ENCODE measurements at regions not wholly inside any gene's neighbourhood (a gene's known extent, or its start where the extent isn't known, plus 50 kb on each side); places are given as distances from the start of the nearest gene placed in this dataset.

DNA sequence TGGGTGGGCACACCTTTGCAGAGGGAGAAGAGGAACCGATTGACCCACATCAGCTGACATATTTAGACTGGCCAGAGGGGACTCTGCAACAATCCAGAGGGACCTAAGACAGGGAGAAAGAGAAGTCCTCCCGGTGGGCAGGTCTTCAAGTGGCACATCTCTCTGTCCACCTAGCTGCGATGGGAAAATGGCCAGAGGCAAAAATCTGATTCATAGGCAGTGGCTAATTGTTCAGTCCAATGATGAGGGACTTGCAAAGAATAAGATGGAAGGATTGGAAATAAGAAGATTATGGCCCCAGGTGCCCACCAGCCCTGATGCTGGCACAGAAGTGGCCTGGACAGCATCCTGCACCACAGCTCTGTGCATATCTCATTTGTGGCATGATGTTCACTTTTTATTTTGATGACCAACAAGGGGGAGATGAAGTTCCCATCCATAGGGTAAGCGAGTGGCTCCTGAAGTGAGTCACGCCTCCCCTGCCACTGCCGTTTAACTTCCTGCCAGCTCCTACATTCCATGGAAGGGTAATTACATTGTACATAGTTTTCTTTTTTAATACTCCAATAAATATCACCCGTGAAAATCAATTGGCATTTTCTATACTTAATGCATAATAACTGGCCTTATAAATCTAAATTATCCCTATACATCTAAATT lies 659.6 kb downstream of the MATN1 start:
- DNase-seq: no peak

GRCh38 chr1:30061292-30062220 lies 661.8 kb downstream of the MATN1 start:
- DNase-seq: peak; percentile 11

DNA sequence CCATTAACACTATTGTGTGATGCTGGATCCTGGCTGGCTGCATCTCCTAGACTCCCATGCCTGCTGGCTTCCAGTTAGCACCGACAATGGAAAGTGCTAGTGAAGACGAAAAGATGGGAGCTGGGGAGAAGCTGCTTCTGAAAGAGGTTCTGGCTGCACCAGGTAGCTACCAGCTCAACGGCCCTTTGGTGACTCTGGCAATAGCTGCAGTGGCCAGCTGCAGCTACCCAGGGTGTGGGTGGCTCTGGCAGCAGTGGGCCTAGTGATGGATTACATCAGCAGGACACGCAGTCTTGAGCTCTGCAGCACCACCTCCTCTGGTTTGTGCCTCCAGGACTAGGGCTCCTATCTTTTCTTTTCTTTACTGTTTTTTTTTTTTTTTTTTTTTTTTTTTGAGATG lies 662.6 kb downstream of the MATN1 start:
- no peak for DNase-seq

- DNase-seq: no peak
Measured at GRCh38 chr1:30058970-30059369, 664.4 kb downstream of the MATN1 start.

DNA sequence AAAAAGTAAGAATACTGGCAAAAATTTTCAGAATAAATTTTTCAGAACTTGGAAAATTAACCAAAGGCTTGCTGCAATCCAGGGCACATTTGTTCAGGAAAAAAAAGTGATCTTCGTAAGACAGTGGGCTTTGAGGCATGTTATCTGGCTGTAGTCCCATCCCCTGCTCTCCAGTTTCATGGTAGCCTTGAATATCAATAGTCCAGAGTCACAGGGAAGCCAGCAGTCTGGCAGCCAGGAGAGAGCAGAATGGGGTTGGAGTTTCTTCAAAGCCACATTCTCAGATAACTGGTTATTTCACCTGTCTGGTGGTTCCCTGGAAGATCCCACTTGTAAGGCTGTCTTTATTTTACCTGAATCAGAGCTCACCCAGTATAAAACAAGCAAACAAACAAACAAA lies 669.3 kb downstream of the MATN1 start:
- no peak for DNase-seq

- DNase-seq: peak; percentile 5
Measured at GRCh38 chr1:30052178-30052577, 671.2 kb downstream of the MATN1 start.

- DNase-seq: no peak
Measured at GRCh38 chr1:30051777-30052176, 671.6 kb downstream of the MATN1 start.

GRCh38 chr1:30049748-30050296 lies 673.6 kb downstream of the MATN1 start:
- DNase-seq: no peak

DNA sequence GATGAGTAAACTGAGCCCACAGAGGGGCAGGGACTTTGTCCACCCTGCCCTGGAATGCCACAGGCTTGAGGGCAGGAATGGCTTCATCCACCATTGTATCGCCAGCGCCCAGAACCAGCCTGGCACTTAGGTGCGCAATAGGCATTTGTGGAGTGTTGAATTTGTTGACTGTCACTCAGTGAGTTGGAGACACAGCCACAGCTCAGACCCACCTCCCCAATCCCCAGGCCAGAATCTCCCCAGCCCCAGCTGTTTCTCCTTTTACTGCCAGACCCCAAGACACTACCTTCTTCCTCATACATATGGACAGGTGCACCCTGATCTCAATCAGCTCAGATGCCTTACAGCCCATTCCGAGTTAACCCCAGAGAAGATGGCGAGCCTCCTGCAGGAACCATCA lies 674.5 kb downstream of the MATN1 start:
- no peak for DNase-seq

DNA sequence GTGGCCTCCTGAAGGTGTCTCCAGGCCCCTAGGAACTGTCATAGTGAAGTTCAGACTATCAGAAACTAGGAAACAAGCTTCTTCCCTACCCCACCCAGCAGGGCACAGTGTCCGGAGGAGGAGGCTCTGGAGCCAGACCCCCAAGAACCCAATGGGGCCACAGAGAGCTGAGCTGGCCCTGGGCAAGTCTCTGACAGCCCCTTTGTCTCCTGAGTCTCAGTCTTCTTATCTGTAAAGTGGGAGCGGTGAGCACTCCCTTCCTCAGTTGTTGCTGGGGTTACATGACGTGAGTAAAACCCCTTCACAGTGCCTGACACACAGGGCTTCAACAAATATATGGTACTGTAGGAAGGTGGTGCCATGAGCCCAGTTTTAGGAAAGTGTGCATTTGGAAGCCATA lies 675.8 kb downstream of the MATN1 start:
- no peak for DNase-seq

DNA sequence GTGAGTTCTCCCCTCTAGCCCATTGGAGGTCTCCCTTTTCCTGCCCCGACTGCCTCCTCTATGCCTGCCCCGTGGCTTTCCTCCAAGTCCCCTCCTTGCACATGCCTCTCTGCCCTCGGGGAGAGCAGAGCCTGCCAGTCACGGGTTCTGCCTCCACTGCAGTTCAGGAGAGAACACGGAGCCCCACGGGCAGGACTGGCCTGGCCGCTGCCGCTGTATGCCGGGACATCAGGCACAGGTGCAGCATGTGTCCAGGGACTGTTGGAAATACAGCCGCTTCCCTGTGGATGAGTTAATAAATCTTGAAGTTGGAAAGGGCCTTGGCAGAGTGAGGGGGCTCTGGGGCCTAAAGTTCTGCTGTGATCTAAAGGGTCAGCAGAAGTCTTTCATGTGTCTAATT lies 676.6 kb downstream of the MATN1 start:
- DNase-seq: no peak

GRCh38 chr1:30045304-30046090 lies 677.9 kb downstream of the MATN1 start:
- DNase-seq: no peak

DNA sequence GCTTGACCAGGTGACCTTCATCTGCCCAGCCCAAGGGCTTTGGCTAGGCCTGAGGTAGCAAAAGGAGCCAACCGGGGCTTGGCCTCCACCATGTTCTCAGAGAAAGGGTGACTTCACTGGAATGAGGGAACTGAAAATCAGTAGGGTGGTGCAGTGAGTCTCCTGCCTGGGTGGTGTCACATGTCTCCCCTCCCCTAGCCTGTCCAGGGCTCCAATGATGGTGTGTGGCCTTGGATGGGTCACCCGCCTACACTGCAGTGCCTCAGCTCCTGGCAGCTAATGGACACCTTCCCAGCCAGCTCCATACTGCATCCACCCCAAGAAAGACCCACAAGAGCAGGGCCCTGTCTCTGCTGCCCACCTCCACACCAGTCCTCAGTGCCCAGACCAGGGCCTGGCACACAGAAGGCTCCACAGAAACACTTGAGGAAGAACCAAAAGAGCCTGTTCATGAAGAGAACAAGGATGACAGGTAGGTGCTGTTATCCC lies 678.7 kb downstream of the MATN1 start:
- DNase-seq: no peak

DNA sequence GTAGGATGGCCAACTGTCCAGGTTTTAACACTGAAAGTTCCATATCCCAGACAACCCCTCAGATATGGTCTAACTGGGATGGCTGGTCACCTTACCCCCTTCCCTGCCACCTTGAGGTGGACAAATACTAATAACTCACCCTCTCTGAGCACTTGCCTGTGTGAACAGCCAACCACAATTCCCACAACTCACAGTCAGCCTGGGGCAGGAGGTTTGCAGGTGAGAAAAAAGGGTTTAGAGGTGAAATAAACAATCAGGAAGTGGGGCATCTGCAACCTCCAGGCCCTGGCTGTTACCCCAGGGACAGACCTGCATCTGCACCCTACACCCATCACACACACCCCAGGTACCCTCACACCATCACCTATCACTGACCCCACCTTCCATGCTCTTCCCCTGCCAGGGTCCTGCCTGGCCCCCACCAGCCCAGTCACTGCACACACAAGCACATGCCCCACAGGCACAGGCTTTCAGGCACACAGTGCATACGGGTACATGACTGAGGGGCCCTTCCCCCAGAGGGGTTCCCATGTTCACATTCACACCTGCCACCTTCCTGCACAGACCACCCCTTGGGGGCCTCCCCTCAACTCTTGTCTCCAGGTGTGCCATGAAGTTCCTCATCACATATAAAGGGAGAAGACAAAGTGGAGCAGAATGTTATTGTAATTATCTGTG lies 679.5 kb downstream of the MATN1 start:
- DNase-seq: no peak

- DNase-seq: no peak
Measured at GRCh38 chr1:30043256-30043655, 680.1 kb downstream of the MATN1 start.

- no peak for DNase-seq
Measured at GRCh38 chr1:30042438-30043147, 680.8 kb downstream of the MATN1 start.

GRCh38 chr1:30041741-30042437 lies 681.5 kb downstream of the MATN1 start:
- no peak for DNase-seq

- no peak for DNase-seq
Measured at GRCh38 chr1:30040081-30041019, 683.0 kb downstream of the MATN1 start.

- DNase-seq: no peak
Measured at GRCh38 chr1:30039354-30040080, 683.9 kb downstream of the MATN1 start.

Data from hematopoietic multipotent progenitor cell treated with erythropoietin and hydrocortisone succinate and interleukin-3 and kit ligand, for 4 days (in vitro differentiated cells).